DMS79 treated with DMSO at 0.1 percent for 48 hours (cell line): ENCODE measurements at regions not wholly inside any gene's neighbourhood (a gene's known extent, or its start where the extent isn't known, plus 50 kb on each side); places are given as distances from the start of the nearest gene placed in this dataset.
"Not testable (repeated sequence)": the region's sequence is repeated elsewhere in the genome, so short reads cannot be mapped to it uniquely, and the experiment has no call there.

ENCODE experiments used
- DNase-seq: peaks from one replicate; lab custom pipeline; 2025; lab: John Stamatoyannopoulos, UW

- DNase-seq, result no peak
Observed at GRCh38 chr10:90193240-90193985, 492.0 kb downstream of the KIF20B start.

- DNase-seq, result no peak
Observed at GRCh38 chr10:90195288-90195840, 494.0 kb downstream of the KIF20B start.

- DNase-seq, result no peak
Observed at GRCh38 chr10:90197766-90198165, 496.4 kb downstream of the KIF20B start.

DNA sequence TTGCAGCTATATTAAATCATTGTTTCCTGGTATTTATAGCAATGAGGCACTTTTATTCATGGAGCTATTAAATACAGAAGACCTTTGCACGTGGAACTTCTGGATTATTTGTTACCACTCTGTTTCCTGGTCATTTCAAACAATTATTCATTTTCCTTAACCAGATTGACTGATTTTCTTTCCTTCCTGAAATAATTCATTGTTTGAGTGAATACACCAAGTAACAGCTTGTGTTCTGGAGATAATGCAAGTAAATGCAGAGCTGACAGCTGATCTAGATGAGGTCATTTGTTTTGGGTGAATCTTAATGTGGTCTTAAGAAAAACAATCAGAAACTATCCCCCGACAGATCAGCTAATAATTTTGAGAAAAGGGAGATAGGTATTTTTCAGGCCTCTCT lies 497.7 kb downstream of the KIF20B start:
- no peak for DNase-seq

- no peak for DNase-seq
Observed at GRCh38 chr10:90199513-90199912, 498.1 kb downstream of the KIF20B start.

GRCh38 chr10:90204131-90204955 lies 503.0 kb downstream of the KIF20B start:
- DNase-seq, result no peak

- no peak for DNase-seq
Observed at GRCh38 chr10:90204956-90205314, 503.5 kb downstream of the KIF20B start.

DNA sequence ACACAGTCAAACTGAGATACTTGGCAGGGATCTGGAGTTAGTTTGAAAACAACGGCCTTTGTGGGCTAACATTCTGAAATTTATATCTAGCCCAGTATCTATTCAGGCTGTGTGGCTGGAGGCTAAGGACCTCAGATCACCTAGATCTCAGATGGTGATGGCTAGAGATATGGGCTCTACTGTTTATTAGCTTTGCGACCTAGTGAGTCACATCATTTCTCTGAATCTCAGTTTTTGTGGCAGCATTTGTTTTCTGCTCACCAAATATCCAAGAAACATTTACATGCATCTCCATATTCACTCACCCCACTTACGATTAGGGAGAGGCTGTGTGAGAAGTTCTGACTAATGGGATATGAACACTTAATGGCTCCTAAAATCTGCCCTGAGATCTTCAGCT lies 503.9 kb downstream of the KIF20B start:
- DNase-seq, result no peak

DNA sequence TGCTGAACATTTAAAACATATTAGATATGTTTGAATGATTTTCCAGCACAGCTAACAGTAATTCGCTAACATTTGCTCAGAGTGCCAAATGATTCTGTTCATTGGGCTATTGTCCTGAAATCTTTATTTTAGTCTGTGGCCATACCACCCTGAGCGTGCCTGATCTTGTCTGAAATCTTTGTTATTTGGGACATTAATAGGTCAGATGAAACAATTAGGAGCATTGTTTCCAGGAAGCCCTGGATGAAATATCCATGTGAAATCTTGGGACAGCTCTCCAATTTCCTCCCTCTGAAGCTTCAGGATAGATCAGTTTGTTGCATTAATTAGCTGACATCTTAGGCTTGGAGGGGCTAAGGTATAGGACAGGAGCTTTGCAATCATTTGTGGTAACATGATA lies 512.0 kb downstream of the KIF20B start:
- DNase-seq, result no peak

DNA sequence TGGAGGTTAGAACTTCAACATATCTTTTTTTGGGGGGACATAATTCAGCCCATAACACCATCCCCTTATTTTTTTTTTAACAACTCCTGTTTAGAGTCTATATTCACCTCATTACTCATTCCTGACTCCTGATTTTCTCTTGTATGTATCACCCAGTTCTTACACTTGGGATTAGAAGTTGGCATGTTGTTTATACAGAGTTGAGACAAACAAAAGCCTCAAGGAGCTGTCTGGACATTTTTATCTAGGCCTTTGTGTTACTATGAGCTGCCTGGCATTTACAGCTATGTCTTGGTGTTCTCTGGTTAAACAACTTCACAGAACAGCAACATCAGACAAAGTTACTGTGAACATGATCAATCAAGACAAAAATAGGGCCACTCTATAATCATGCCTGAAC lies 517.5 kb downstream of the KIF20B start:
- DNase-seq, result no peak

DNA sequence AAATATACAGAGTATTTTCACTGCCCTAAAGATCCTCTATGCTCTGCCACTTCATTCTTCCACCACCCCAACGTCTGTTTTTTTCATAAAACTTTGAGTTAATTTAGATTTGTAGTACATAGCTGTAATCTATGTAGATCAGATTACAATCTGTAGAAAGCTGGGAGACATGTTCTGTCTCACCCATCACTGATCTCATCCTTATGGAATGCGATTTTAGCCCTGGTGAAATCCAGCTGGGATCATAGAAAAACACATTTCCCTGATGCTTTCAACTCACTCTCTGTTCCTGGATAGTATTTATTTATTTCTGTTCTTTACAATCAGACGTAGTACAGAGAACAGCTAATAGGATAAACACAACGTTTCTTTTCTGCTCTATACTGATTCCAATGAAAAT lies 521.0 kb downstream of the KIF20B start:
- no peak for DNase-seq

GRCh38 chr10:90222939-90223338 lies 521.5 kb downstream of the KIF20B start:
- DNase-seq, result no peak

DNA sequence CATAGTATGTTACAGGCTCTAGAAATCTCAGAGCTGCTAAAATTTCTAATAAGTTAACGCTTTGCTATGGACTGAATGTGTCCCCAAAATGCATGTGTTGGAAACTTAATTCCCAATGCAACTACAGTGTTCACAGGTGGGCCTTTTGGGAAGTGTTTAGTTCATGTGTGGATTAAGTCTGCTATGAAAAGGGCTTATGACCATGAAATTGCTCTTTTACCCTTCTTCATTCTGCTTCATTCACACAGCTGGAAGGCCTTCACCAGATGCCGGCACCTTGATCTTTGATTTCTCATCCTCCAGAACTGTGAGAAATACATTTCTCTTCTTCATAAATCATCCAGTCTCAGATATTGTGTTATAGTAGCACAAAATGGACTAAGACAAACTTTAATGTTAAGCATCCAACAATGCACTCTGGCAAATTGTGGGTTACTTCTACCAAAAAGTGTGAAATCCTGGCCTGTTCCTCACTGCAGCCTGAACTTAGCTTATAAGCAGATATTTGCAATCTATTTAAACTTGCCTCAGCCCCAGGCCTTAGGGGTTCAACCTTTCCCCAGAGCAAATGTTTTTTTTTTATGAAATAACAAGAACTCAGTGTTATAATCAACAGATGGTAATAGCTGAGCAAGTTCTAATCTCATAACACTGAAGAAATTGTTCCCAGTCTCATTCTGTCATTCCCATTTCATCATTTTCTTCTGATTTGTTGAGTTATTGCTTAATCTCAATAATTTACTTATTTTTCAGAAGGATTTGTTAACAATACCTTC lies 523.6 kb downstream of the KIF20B start:
- DNase-seq, result no peak

DNA sequence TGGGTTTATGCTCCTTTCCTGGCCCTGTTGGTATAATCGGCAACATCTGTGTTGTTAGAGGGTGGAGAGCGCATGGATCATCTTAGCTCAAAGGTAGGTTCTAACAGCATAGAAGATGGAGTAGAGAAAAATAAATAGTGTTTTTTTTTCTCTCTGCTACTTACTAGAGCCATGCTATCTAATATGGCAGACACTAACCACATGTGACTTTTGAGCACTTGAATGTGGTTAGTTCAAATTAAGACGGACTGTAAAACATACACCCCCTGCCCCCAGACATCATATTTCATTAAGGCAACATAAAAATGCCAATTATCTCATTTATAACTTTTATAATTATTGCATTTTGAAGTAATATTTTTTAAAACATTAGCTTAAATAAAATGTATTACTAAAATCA lies 525.1 kb downstream of the KIF20B start:
- DNase-seq, result no peak

DNA sequence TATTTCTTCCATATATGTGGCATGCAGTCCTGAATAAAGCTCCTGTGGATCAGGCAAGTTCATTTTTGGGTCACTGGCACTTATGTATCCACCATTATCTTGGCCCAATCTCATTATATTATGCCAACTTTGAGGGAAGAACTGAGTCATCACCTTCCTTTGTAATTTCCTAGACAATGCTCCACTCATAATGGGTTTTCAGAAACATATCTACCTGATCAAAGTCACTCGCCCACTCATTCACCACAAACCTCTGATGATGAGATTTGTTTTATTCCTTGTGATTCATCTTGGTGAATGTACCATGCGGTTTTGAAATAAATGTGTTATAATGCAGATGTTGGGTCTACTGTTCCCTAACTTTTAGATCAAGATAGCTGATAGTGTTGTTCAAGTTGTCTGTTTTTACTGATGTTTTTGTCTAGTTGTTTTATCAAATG lies 525.8 kb downstream of the KIF20B start:
- DNase-seq, result no peak

GRCh38 chr10:90227786-90228185 lies 526.4 kb downstream of the KIF20B start:
- no peak for DNase-seq

DNA sequence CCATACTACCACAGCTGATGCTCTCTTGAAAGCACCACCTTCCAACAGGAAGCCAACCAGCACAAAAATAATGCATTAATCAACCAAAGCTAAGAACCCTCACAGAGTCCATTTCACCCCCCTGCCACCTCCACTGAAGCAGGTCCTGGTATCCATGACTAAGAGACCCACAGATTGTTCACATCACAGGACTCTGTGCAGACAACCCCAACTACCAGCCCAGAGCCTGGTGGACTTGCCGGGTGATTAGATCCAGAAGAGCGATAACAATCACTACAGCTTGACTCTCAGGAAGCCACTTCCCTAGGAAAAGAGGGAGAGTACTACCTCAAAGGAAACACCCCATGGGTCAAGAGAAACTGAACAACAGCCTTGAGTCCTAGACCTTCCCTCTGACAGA lies 528.1 kb downstream of the KIF20B start:
- no peak for DNase-seq

DNA sequence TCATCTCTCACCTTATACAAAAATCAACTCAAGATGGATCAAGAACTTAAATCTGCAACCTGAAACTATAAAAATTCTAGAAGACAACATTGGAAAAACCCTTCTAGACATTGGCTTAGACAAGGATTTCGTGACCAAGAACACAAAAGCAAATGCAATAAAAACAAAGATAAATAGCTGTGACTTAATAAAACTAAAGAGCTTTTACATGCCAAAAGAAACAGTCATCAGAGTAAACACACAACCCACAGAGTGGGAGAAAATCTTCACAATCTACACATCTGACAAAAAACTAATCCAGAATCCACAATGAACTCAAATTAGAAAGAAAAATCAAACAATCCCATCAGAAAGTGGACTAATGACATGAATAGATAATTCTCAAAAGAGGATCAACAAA lies 532.4 kb downstream of the KIF20B start:
- DNase-seq, result not testable (repeated sequence)

GRCh38 chr10:90245623-90246022 lies 544.2 kb downstream of the KIF20B start:
- DNase-seq, result no peak

DNA sequence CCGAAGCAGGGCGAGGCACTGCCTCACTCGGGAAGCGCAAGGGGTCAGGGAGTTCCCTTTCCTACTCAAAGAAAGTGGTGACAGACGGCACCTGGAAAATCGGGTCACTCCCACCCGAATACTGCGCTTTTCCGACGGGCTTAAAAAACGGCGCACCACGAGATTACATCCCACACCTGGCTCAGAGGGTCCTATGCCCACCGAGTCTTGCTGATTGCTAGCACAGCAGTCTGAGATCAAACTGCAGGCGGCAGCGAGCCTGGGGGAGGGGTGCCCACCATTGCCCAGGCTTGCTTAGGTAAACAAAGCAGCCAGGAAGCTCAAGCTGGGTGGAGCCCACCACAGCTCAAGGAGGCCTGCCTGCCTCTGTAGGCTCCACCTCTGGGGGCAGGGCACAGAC lies 549.4 kb downstream of the KIF20B start:
- not testable (repeated sequence) for DNase-seq

- no peak for DNase-seq
Observed at GRCh38 chr10:90269699-90270098, 568.3 kb downstream of the KIF20B start.

DNA sequence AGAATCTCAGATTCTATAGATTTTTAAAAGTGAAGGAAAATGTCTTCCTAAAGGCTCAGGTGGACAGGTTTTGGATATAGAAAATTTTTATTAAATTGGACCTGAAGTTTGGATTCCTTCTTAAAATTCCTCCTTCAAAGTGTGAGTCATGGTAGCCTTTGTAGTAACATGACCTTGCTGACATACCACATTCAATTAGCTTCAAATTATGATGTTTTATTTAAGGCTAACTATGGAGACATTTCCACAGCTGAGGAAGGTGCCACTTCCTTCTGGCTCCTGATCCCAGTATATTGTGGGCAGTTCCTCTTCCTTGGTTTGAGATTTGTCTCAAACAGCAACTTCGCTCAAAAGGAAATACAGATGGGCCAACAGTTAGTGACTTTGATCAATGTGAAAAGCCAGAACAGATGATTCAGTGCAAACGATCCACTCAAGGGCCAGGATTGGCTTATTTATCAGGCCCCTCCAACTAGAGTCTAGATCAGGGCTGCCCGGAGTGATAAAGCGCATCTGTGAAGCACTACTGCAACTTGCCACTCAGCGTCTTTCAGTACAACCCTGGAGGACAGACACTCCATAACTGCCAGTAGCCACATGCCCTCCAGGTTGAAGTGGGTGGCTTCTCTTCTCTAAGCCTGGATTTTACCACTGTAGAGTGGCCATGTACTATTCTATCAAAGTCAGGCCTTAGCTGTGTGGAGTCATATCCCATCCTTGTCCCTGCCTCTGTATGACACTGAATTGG lies 573.5 kb downstream of the KIF20B start:
- DNase-seq, result no peak
